GM13977 (cell line): ENCODE measurements at regions not wholly inside any gene's neighbourhood (a gene's known extent, or its start where the extent isn't known, plus 50 kb on each side); places are given as distances from the start of the nearest gene placed in this dataset.

Source experiments
- DNase-seq: peaks from one replicate; pipeline ENCODE4 v3.0.0; 2012; ENCODE audit warnings: low spot score
- CTCF ChIP-seq: IDR thresholded peaks from 2 replicates; pipeline ENCODE4 v1.5.1; 2012; ENCODE audit warnings: mild to moderate bottlenecking, control low read depth; ENCODE audit not compliant: insufficient read depth; ENCODE audit errors: extremely low read depth, missing control alignments
- in situ Hi-C: fragments of 300-500 bp; cut with MboI; formaldehyde crosslinking; loops from one replicate; pipeline ENCODE4 v1.12.0; 2022; ENCODE audit warnings: low sequenced_read_pairs, low pct_unique_long_range_greater_than_20kb, mixed read lengths, inconsistent platforms; ENCODE audit not compliant: unreplicated experiment

DNA sequence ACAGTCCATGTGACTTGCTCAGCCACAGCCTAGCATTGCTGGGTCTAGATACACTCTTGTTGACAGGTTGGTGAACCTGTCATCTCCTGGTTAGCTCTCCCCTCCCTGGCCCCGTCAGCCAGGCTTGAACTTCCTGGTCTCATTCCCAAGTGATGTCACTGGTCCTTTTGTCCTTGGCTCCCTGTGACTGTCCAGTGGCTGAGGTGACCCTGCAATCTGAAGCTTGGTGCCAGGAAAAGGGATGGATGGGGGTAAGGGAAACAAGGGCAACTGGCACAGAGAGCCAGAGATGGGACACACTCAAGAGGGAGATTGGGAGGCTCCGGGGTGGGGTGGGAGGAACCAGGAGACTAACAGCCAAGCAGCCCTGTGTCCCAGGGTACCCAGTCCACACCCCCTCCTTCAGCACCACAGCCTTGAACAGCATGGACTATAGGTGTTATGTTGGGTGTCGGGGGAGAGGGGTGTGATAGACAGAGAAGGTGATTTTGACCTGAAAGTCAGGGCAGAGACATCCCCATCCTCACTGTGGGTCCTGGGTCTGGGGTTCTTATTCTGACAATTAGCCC lies 63.8 kb upstream of the THY1 start:
- in situ Hi-C loops = no loop called here
- no peak for TF ChIP-seq CTCF
- DNase-seq = no peak

GRCh38 chr11:119486016-119486415 lies 63.0 kb upstream of the THY1 start:
- no peak for DNase-seq
- TF ChIP-seq CTCF = no peak
- in situ Hi-C loops = no loop called here

DNA sequence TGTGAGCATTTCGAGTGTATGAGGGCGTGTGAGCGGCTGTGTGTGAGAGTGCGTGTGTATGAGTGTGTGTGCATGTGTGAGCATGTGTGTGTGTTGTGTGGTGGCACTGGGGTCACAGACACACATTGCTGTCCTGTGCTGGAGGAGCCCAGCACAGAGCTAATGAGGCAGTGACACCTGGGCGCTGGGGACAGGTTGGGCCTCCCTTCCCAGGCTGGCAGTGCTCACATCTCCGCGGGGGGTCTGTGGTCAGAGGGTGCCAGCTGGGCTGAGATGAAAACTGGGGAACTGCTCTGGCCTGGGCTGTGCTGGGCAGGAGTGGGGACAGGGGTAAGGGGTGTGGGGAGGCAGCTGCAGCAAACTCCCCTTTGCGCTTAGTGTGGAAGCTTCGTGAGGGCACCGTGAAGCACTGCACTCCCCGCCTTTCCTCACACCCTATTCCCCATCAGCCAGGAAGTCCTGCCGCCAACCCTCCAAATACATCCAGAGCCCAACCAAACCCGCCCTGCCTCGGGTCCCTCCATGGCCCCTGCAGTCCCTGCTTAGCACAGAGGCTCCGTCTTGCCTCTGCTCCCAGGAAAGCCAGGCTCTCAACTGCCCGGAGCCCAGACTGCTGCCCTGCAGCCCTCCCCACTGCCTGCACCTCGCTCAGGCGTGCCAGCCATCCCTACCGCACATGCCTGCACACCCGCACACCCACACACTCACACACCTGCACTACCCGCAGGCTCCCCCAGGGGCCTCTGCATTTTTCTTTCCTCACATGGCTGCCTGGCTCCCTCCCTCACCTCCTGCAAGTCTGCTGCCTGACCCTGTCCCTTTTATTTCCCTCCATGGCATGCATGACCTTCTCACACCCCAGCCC lies 62.0 kb upstream of the THY1 start:
- in situ Hi-C loops = no loop called here
- no peak for DNase-seq
- peak; percentile 29 for TF ChIP-seq CTCF

- in situ Hi-C loops = no loop called here
- TF ChIP-seq CTCF = no peak
- DNase-seq = no peak
Observed at GRCh38 chr11:119483881-119484371, 61.0 kb upstream of the THY1 start.

DNA sequence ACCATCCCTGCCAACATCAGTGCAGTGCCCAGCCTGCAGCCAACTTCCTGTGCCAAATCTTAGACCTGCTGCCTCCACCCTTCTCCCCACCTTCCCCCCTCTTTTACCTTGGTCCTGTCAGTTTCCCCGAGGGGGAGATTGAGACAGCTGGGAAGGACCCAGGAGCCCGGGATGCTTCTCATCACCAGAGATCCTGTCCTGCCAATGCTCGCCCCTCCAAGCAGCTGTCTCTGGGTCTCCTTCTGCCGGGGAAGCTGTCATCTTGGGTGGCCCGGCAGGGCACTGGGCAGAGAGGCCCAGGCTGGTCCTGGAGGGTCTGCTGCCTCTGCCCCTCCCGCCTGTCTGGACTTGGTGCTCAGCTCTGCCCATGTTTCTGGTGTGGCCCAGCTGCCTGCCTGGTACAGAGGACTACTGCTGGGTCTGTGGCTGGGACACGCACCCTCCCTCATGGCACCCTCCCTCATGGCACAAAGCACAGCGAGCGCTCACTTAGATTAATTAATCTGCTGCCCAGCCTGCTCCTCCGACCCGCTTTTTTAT lies 60.4 kb upstream of the THY1 start:
- DNase-seq = no peak
- in situ Hi-C loops = no loop called here
- no peak for TF ChIP-seq CTCF

DNA sequence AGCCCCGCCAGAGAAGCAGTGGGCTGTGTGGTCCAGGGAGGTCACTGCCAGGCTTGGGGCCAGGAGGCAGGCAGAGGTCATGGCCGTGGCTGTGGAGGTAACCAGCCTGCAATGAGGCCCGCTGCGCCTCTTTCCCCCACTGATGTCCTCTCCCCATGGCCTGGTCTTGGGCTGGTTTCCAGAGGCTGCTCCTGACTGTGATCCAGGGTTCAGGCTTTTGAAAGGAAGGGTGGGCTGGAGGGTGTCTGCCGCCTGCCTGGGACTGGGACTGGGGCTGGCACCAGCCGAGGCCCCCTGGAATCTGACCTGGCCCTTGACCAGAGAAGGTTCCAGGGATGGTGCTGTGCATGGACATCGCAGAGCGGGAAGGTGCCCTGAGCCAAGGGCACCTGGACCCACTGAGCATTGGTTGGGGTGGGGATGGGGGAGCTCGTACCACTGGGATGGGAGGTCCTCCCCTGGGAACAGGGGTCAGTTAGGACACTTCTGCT lies 59.6 kb upstream of the THY1 start:
- DNase-seq = no peak
- in situ Hi-C loops = no loop called here
- no peak for TF ChIP-seq CTCF
